SU-DHL-6 (cell line): ENCODE measurements at regions not wholly inside any gene's neighbourhood (a gene's known extent, or its start where the extent isn't known, plus 50 kb on each side); places are given as distances from the start of the nearest gene placed in this dataset.

Source experiments
- H2AFZ ChIP-seq: fragments of 200-600 bp; sonication (generic); 2 replicates; pipeline ENCODE4 v1.6.1; 2014; ENCODE audit warnings: low read depth, mild to moderate bottlenecking, moderate library complexity, mixed read lengths, antibody characterized with exemption, low read length; ENCODE audit not compliant: severe bottlenecking
- H3F3A ChIP-seq: fragments of 200-600 bp; shearing (Covaris generic); 2 replicates; pipeline ENCODE4 v1.6.0; 2016; ENCODE audit warnings: antibody characterized with exemption, mild to moderate bottlenecking; ENCODE audit not compliant: insufficient read depth
- H3K27ac ChIP-seq: fragments of 200-600 bp; sonication (generic); 2 replicates; pipeline ENCODE4 v1.5.1; 2016; ENCODE audit warnings: low read depth, mild to moderate bottlenecking, low read length, moderate library complexity, mixed read lengths
- H3K27me3 ChIP-seq: fragments of 200-600 bp; sonication (generic), shearing (Covaris generic); 2 replicates; pipeline ENCODE4 v1.6.0; 2014; ENCODE audit warnings: mild to moderate bottlenecking, low read length
- H3K36me3 ChIP-seq: fragments of 200-600 bp; sonication (generic); 2 replicates; pipeline ENCODE4 v1.6.1; 2014; ENCODE audit warnings: mild to moderate bottlenecking, low read length, mixed read lengths
- H3K4me2 ChIP-seq: fragments of 300-600, 200-600 bp; shearing (Covaris generic), sonication (generic); 2 replicates; pipeline ENCODE4 v1.6.0; 2014; ENCODE audit warnings: low read length, low read depth, mild to moderate bottlenecking; ENCODE audit not compliant: poor library complexity, severe bottlenecking
- H3K4me3 ChIP-seq: fragments of 200-600 bp; sonication (generic); 2 replicates; pipeline ENCODE4 v1.5.1; 2014; ENCODE audit warnings: antibody characterized with exemption, low read length, mild to moderate bottlenecking, mixed read lengths; ENCODE audit not compliant: insufficient read depth, poor library complexity, severe bottlenecking
- H3K79me2 ChIP-seq: fragments of 200-600 bp; sonication (generic); 2 replicates; pipeline ENCODE4 v1.6.1; 2014; ENCODE audit warnings: mild to moderate bottlenecking, low read length, moderate library complexity; ENCODE audit not compliant: insufficient read depth
- H3K9ac ChIP-seq: fragments of 200-600 bp; sonication (generic); 2 replicates; pipeline ENCODE4 v1.7.0; 2014; ENCODE audit warnings: mild to moderate bottlenecking, low read length
- H3K9me2 ChIP-seq: fragments of 200-600 bp; sonication (generic); replicated peaks from 2 replicates; pipeline ENCODE4 v1.6.1; 2014; ENCODE audit warnings: low read length; ENCODE audit not compliant: insufficient read depth
- H3K9me3 ChIP-seq: fragments of 200-600 bp; sonication (generic); 2 replicates; pipeline ENCODE4 v1.6.1; 2014; ENCODE audit warnings: low read length, mixed read lengths; ENCODE audit not compliant: insufficient read depth
- H4K20me1 ChIP-seq: fragments of 200-600 bp; sonication (generic); 2 replicates; pipeline ENCODE4 v1.6.1; 2014; ENCODE audit warnings: low read depth, mild to moderate bottlenecking, antibody characterized with exemption, low read length, moderate library complexity, mixed read lengths
- EZH2phosphoT487 ChIP-seq: fragments of 200-600 bp; sonication (generic), shearing (Covaris generic); conservative IDR thresholded peaks from 2 replicates; pipeline ENCODE4 v1.6.1; 2018; ENCODE audit warnings: mild to moderate bottlenecking, antibody characterized with exemption, low read length, moderate library complexity, mixed read lengths
- TF ChIP-seq, protein P1 (sequence below): fragments of 200-600 bp; sonication (generic); IDR thresholded peaks from one replicate; pipeline ENCODE4 v1.5.1; 2017; ENCODE audit warnings: antibody characterized with exemption, mild to moderate bottlenecking, low read length, moderate library complexity; ENCODE audit not compliant: insufficient read depth, poor library complexity, severe bottlenecking

DNA sequence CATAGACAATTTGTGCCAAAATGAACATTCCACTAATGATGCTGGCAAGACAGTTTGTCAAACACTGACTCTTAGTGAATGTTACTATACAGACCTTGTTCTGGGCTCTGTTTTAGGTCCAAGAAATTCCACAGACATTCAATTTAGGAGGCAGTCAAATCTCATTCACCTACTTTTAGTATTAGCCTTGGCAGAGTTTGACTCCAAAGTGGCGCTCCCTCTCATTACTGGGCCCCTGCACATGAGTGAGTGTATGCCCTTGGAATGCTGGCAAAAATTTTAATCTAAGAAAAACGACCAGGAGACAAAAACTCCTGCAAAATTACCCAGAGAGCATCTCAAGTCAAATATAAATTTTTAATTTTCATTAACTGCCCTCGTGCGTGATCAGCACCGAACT is 94.9 kb upstream of the SLC27A6 start:
- H3K9ac ChIP-seq, result no peak overlapping the region
- no peaks in the 10 kb centered on the region for H3K79me2 ChIP-seq
- H3F3A ChIP-seq, result no peaks in the 10 kb centered on the region
- no peaks in the 10 kb centered on the region; the same call in 1 of the 2 replicates for H3K9me2 ChIP-seq
- TF ChIP-seq, protein P1, sequence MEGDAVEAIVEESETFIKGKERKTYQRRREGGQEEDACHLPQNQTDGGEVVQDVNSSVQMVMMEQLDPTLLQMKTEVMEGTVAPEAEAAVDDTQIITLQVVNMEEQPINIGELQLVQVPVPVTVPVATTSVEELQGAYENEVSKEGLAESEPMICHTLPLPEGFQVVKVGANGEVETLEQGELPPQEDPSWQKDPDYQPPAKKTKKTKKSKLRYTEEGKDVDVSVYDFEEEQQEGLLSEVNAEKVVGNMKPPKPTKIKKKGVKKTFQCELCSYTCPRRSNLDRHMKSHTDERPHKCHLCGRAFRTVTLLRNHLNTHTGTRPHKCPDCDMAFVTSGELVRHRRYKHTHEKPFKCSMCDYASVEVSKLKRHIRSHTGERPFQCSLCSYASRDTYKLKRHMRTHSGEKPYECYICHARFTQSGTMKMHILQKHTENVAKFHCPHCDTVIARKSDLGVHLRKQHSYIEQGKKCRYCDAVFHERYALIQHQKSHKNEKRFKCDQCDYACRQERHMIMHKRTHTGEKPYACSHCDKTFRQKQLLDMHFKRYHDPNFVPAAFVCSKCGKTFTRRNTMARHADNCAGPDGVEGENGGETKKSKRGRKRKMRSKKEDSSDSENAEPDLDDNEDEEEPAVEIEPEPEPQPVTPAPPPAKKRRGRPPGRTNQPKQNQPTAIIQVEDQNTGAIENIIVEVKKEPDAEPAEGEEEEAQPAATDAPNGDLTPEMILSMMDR, result no peak
- no peak for TF ChIP-seq EZH2phosphoT487
- H3K27ac ChIP-seq, result no peak overlapping the region
- no peaks in the 10 kb centered on the region for H3K9me3 ChIP-seq
- H3K4me3 ChIP-seq, result no peak overlapping the region
- H2AFZ ChIP-seq, result no peak overlapping the region
- H3K4me2 ChIP-seq, result no peak overlapping the region
- H3K27me3 ChIP-seq, result no peaks in the 10 kb centered on the region
- H3K36me3 ChIP-seq, result no peaks in the 10 kb centered on the region
- peaks cover 3% of the 10 kb centered on the region; the same call in 1 of the 2 replicates for H4K20me1 ChIP-seq

DNA sequence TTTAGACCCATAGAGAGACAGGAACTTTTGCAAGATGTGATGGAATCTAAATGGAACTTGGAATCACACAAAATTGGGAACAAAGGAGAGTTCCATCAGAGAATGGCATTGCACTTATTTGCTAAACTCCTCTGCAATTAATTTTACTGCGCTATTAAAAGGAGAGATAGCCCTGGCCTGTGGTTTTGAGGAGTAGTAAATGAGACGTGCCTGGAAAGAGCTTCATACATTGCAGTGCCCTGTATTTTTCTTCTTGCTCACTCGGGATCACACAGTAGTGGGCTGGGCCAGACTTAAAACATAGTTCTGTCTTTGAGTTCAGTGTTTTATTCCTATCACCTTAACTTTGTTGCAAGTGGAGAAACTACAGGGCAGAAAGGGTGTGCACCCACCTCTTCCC is 94.4 kb upstream of the SLC27A6 start:
- H3K9me2 ChIP-seq, result no peaks in the 10 kb centered on the region; the same call in 1 of the 2 replicates
- no peaks in the 10 kb centered on the region for H3K9me3 ChIP-seq
- no peak overlapping the region for H3K9ac ChIP-seq
- peaks cover 3% of the 10 kb centered on the region; the same call in 1 of the 2 replicates for H4K20me1 ChIP-seq
- no peaks in the 10 kb centered on the region for H3K36me3 ChIP-seq
- H2AFZ ChIP-seq, result no peak overlapping the region
- H3K79me2 ChIP-seq, result no peaks in the 10 kb centered on the region
- H3K4me3 ChIP-seq, result no peak overlapping the region
- no peaks in the 10 kb centered on the region for H3K27me3 ChIP-seq
- no peak overlapping the region for H3K4me2 ChIP-seq
- no peak overlapping the region for H3K27ac ChIP-seq
- H3F3A ChIP-seq, result no peaks in the 10 kb centered on the region
- no peak for TF ChIP-seq EZH2phosphoT487
- TF ChIP-seq, protein P1, result no peak

GRCh38 chr5:128876569-128877382 is 88.5 kb upstream of the SLC27A6 start:
- H3K27me3 ChIP-seq, result no peaks in the 10 kb centered on the region
- TF ChIP-seq EZH2phosphoT487, result no peak
- TF ChIP-seq, protein P1, result no peak
- no peak overlapping the region for H3K27ac ChIP-seq
- H4K20me1 ChIP-seq, result peaks cover 3% of the 10 kb centered on the region; the same call in 1 of the 2 replicates
- H3K9me3 ChIP-seq, result no peaks in the 10 kb centered on the region
- no peak overlapping the region for H3K9ac ChIP-seq
- H3F3A ChIP-seq, result no peaks in the 10 kb centered on the region
- H2AFZ ChIP-seq, result no peak overlapping the region
- no peaks in the 10 kb centered on the region for H3K79me2 ChIP-seq
- H3K9me2 ChIP-seq, result no peaks in the 10 kb centered on the region; the same call in 1 of the 2 replicates
- no peak overlapping the region for H3K4me3 ChIP-seq
- no peaks in the 10 kb centered on the region for H3K36me3 ChIP-seq
- no peak overlapping the region for H3K4me2 ChIP-seq
